ENCODE measurements at regions not wholly inside any gene's neighbourhood (a gene's known extent, or its start where the extent isn't known, plus 50 kb on each side); places are given as distances from the start of the nearest gene placed in this dataset.

DNA sequence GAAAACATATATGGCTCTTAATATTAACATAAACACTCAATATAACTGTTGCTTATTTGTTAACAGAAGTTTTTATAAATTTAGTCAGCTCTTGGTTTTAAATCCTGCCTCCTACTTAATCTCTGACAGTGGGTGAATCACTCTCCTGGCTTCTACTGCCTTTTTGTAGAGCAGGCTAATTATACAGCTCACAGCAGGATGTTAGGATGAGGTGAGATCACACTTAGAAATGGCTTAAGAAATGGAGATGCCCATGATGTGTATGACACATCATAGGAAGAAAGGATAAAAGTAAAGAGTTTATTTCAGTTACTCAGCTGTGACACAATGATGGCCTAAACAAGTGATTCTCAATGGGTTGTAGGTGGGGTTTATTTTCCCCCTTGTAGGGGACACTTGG lies 345.6 kb downstream of the SPRY2 start:
- TF ChIP-seq, protein P1, sequence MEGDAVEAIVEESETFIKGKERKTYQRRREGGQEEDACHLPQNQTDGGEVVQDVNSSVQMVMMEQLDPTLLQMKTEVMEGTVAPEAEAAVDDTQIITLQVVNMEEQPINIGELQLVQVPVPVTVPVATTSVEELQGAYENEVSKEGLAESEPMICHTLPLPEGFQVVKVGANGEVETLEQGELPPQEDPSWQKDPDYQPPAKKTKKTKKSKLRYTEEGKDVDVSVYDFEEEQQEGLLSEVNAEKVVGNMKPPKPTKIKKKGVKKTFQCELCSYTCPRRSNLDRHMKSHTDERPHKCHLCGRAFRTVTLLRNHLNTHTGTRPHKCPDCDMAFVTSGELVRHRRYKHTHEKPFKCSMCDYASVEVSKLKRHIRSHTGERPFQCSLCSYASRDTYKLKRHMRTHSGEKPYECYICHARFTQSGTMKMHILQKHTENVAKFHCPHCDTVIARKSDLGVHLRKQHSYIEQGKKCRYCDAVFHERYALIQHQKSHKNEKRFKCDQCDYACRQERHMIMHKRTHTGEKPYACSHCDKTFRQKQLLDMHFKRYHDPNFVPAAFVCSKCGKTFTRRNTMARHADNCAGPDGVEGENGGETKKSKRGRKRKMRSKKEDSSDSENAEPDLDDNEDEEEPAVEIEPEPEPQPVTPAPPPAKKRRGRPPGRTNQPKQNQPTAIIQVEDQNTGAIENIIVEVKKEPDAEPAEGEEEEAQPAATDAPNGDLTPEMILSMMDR (conservative IDR thresholded peaks at IDR 0.05) = no peak
- no peaks in the 10 kb centered on the region for H3K27me3 Mint-ChIP-seq (ENCODE audit: low read depth)
- H3K4me1 Mint-ChIP-seq = peaks cover 27% of the 10 kb centered on the region
- DNase-seq (ENCODE audit: low read depth, low spot score) = no peak
- no peak overlapping the region for H3K27ac Mint-ChIP-seq (ENCODE audit: unreplicated experiment)
- H3K9me3 Mint-ChIP-seq = peaks cover 12% of the 10 kb centered on the region
- H3K36me3 Mint-ChIP-seq (ENCODE audit: low read depth) = peaks cover 3% of the 10 kb centered on the region
- no peak overlapping the region for H3K4me3 Mint-ChIP-seq

DNA sequence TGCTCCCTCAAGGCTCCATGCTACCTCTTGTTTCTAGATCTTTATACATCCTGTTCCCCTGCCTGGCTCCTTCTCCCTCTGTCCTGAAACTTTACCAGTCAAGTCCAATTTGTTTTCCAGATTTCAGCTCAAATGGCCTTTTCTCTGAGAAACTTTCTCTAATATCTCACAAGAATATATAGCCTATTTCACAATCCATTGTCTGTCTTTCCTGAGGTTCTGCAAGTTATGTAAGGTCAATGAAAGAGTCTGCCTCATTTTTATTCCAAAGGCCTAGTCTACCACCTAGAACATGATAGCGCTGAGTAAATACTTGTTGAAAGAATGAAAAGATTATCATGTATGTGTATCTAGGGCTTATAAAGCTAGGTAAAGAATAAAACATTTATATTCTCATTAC lies 348.8 kb downstream of the SPRY2 start:
- Mint-ChIP-seq H3K4me3 (no peak overlapping the region), H3K27me3 (ENCODE audit: low read depth) (no peaks in the 10 kb centered on the region), H3K9me3 (peaks cover 12% of the 10 kb centered on the region), H3K36me3 (ENCODE audit: low read depth) (peaks cover 3% of the 10 kb centered on the region), H3K4me1 (peaks cover 24% of the 10 kb centered on the region), H3K27ac (ENCODE audit: unreplicated experiment) (no peak overlapping the region)
- TF ChIP-seq, protein P1 (conservative IDR thresholded peaks at IDR 0.05) = no peak
- no peak for DNase-seq (ENCODE audit: low read depth, low spot score)

DNA sequence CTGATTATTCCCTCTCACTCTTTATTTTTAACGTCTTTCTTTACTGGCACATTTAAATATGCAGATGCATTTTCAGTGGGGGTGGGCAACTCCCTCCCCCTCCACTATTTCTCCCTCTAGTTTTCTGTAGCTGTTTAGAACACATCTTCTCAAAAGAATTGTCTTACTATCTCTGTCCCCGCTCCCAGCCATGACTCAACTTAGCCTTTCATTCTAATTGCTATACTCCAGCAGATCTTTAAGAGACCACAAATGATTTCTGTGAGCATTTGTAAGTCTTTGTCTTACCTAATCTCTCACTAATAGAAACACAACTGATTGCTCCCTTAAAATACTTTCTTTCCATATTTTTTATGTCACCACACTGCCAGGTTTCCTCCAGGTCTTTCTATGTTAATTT lies 350.9 kb downstream of the SPRY2 start:
- no peaks in the 10 kb centered on the region for H3K27me3 Mint-ChIP-seq (ENCODE audit: low read depth)
- H3K27ac Mint-ChIP-seq (ENCODE audit: unreplicated experiment) = no peak overlapping the region
- peaks cover 5% of the 10 kb centered on the region for H3K9me3 Mint-ChIP-seq
- no peak for DNase-seq (ENCODE audit: low read depth, low spot score)
- TF ChIP-seq, protein P1 (conservative IDR thresholded peaks at IDR 0.05) = no peak
- H3K36me3 Mint-ChIP-seq (ENCODE audit: low read depth) = no peaks in the 10 kb centered on the region
- H3K4me1 Mint-ChIP-seq = peaks cover 20% of the 10 kb centered on the region
- no peak overlapping the region for H3K4me3 Mint-ChIP-seq

DNA sequence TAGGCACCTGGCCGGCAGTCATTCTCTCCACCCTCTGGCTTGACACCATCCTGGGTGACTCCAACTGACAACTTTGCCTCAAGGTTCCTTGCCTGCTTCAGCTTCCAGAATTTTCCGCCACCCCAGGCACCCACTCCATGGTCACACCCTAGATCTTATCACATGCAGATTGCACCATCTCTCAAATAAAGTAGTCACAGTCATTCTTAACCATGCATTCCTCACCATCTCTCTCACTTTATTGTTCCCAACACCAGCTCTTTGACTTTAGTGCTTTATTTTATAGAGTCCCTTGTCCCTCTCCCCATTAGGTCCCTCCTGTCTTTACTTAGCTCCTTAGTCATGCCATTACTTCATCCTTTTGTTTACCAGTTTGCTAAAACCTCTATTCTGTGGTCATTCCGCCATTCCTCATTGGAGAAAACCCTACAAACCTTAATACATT lies 351.7 kb downstream of the SPRY2 start:
- TF ChIP-seq, protein P1 (conservative IDR thresholded peaks at IDR 0.05) = no peak

DNA sequence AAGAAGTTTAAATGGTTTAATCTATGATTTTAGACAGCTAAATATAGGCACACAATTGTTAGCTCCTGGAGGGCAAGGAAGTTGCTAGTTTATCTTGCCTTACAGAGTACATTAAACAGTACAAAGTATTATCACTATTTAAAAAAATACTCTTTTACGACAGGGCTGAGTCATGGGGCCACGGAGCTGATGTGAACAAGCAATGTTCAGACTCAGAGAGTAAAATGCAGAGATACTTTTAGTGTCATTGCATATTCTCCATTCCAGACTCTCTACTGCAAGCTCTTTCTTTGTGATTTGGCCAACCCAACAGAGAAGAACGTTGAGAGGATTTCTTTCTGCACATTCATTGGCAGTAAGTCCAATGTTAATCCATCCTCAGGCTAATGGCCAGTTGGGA lies 352.4 kb downstream of the SPRY2 start:
- Mint-ChIP-seq H3K9me3 (peaks cover 5% of the 10 kb centered on the region), H3K4me3 (no peak overlapping the region), H3K27ac (ENCODE audit: unreplicated experiment) (no peak overlapping the region), H3K27me3 (ENCODE audit: low read depth) (no peaks in the 10 kb centered on the region), H3K36me3 (ENCODE audit: low read depth) (no peaks in the 10 kb centered on the region), H3K4me1 (peaks cover 17% of the 10 kb centered on the region)
- TF ChIP-seq, protein P1 (conservative IDR thresholded peaks at IDR 0.05) = no peak
- no peak for DNase-seq (ENCODE audit: low read depth, low spot score)

More for the DNA sequence above, 351.7 kb downstream of the SPRY2 start:
- Mint-ChIP-seq H3K27ac (ENCODE audit: unreplicated experiment) (no peak overlapping the region), H3K9me3 (peaks cover 5% of the 10 kb centered on the region), H3K4me1 (peaks cover 17% of the 10 kb centered on the region), H3K4me3 (no peak overlapping the region), H3K36me3 (ENCODE audit: low read depth) (no peaks in the 10 kb centered on the region), H3K27me3 (ENCODE audit: low read depth) (no peaks in the 10 kb centered on the region)
- DNase-seq (ENCODE audit: low read depth, low spot score) = no peak

DNA sequence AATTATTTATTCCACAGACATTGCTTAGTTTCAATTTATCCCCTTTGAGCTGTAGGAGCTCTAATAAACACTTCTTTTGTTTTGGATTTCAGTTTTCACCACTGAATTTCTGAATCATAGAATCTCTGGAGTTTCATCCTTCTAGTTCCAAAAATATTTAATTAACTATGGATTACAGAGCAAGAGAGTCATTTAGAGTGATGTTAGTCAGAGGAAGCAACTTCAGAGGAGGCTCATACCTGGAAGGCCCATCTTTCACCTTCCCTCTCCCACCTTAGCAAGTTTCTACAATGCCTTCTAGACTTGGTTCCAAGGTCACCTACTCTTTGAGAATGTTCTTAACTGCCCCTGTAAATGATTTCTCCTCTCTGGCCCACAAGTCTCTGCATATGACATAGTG lies 353.2 kb downstream of the SPRY2 start:
- H3K27ac Mint-ChIP-seq (ENCODE audit: unreplicated experiment) = no peak overlapping the region
- H3K4me3 Mint-ChIP-seq = no peak overlapping the region
- peaks cover 3% of the 10 kb centered on the region for H3K36me3 Mint-ChIP-seq (ENCODE audit: low read depth)
- DNase-seq (ENCODE audit: low read depth, low spot score) = no peak
- H3K27me3 Mint-ChIP-seq (ENCODE audit: low read depth) = no peaks in the 10 kb centered on the region
- H3K9me3 Mint-ChIP-seq = peaks cover 8% of the 10 kb centered on the region
- peaks cover 17% of the 10 kb centered on the region for H3K4me1 Mint-ChIP-seq
- TF ChIP-seq, protein P1 (conservative IDR thresholded peaks at IDR 0.05) = no peak

Data from neural crest cell (in vitro differentiated cells).